Hepatocyte (in vitro differentiated cells): ENCODE measurements at regions not wholly inside any gene's neighbourhood (a gene's known extent, or its start where the extent isn't known, plus 50 kb on each side); places are given as distances from the start of the nearest gene placed in this dataset.
"Not testable (repeated sequence)": the region's sequence is repeated elsewhere in the genome, so short reads cannot be mapped to it uniquely, and the experiment has no call there.

ENCODE experiments used
- DNase-seq: peaks from one replicate; pipeline ENCODE4 v3.0.0-alpha.2; 2016; ENCODE audit warnings: low spot score
- H2AFZ ChIP-seq: fragments of 200-600 bp; sonication (generic); 2 replicates; pipeline ENCODE4 v1.6.0; 2016; ENCODE audit warnings: antibody characterized with exemption, mild to moderate bottlenecking
- H3K27ac ChIP-seq: fragments of 200-600 bp; sonication (generic); 2 replicates; pipeline ENCODE4 v1.5.1; 2016; ENCODE audit warnings: mild to moderate bottlenecking
- H3K27me3 ChIP-seq: fragments of 200-600 bp; sonication (generic); 2 replicates; pipeline ENCODE4 v1.6.1; 2016
- H3K36me3 ChIP-seq: fragments of 200-600 bp; sonication (generic); replicated peaks from 2 replicates; pipeline ENCODE4 v1.5.1; 2016; ENCODE audit warnings: low read depth; ENCODE audit not compliant: insufficient read depth
- H3K4me1 ChIP-seq: fragments of 200-600 bp; sonication (generic); 2 replicates; pipeline ENCODE4 v1.5.1; 2016; ENCODE audit warnings: mild to moderate bottlenecking, moderate library complexity; ENCODE audit not compliant: insufficient read depth
- H3K4me2 ChIP-seq: fragments of 200-600 bp; sonication (generic); 2 replicates; pipeline ENCODE4 v1.6.0; 2016
- H3K4me3 ChIP-seq: fragments of 200-600 bp; sonication (generic); 2 replicates; pipeline ENCODE4 v1.5.1; 2016; ENCODE audit warnings: mild to moderate bottlenecking
- H3K79me2 ChIP-seq: fragments of 200-600 bp; sonication (generic); 2 replicates; pipeline ENCODE4 v1.6.0; 2017; ENCODE audit warnings: mild to moderate bottlenecking
- H3K9me2 ChIP-seq: fragments of 200-600 bp; sonication (generic); replicated peaks from 2 replicates; pipeline ENCODE4 v1.6.0; 2017; ENCODE audit warnings: mild to moderate bottlenecking; ENCODE audit not compliant: insufficient read depth
- H3K9me3 ChIP-seq: fragments of 200-600 bp; sonication (generic); 2 replicates; pipeline ENCODE4 v1.5.1; 2016; ENCODE audit warnings: low read depth, mild to moderate bottlenecking
- H4K20me1 ChIP-seq: fragments of 200-600 bp; sonication (generic); 2 replicates; pipeline ENCODE4 v1.6.0; 2016; ENCODE audit warnings: mild to moderate bottlenecking; ENCODE audit not compliant: insufficient read depth, poor library complexity, severe bottlenecking
- EZH2 ChIP-seq: fragments of 200-600 bp; sonication (generic); IDR thresholded peaks from 2 replicates; pipeline ENCODE4 v1.6.1; 2016; ENCODE audit warnings: antibody characterized with exemption, mild to moderate bottlenecking, borderline replicate concordance
- EZH2phosphoT487 ChIP-seq: fragments of 200-600 bp; sonication (generic); IDR thresholded peaks from one replicate; pipeline ENCODE4 v1.6.1; 2018; ENCODE audit warnings: antibody characterized with exemption, mild to moderate bottlenecking, low read depth, moderate library complexity; ENCODE audit not compliant: unreplicated experiment, severe bottlenecking
- WGBS: methylation state at CpG from one replicate; pipeline ENCODE4 v1.1.6; 2016; ENCODE audit warnings: low lambda C conversion rate; ENCODE audit errors: missing lambda C conversion rate; 5-methylcytosine and 5-hydroxymethylcytosine counted together
- TF ChIP-seq, protein P1 (sequence below): fragments of 200-600 bp; sonication (generic); IDR thresholded peaks from 2 replicates; pipeline ENCODE4 v1.5.1; 2016; ENCODE audit warnings: antibody characterized with exemption, mild to moderate bottlenecking; ENCODE audit not compliant: poor library complexity

DNA sequence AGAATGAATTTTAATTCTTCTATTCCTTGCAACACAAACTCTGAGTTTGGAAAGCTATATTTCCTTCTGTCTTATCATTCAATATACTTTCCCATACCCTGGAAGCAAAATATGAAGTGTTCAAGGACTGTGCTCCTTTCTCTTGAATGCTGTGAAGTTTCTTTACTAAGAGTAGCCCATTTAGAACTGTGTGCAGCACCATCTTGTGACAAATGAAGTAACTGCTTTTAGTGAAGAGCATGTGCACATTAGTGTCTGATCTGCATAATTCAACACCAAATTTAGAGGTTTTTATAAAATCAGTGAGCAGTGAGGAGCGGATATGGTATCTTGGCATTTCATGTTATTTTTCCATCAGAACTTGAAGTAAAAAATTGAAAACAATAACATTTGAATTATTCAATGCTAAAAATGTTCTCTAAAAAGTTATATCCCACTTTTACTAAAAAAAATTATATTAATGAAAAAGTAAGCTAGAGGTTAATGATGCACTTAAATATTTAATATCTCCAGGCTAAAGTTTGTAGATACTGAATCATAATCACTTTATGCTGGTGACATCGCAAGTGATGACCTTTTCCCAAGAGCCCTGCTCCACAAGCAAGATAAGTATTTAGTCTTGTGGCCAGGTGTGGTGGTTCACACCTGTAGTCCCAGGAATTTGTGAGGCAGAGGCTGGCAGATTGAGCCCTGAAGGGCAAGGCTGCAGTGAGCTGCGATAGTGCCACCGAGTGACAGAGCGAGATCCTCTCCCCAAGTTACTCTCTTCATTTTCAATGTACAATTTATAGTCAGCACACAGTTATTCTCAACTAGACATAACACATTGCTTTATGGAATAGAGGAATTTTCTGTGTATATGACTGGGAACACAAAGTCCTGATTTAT is 108.8 kb upstream of the PCLO start:
- H2AFZ ChIP-seq = no peak overlapping the region
- DNase-seq = peak; percentile 42

DNA sequence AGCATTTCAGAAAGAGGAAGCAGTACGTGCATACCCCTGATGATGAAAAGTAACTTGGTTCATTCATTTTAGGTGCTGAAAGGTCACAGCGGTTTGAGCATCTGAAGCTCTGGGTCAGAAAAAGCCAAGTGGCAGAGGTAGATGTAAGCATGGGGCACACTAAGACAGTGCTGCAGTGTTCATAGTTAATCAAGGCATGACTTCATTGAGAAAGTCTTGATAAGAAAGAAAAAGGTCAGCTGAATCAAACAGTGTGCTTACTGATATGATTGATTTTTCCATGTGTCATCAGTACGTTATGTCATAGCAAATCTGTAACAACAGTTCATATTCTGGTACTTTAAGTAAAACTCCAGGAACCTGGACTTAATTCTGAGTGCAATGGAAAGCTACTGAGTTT is 107.7 kb upstream of the PCLO start:
- Histone ChIP-seq H3K4me2 (no peak overlapping the region), H3K27me3 (no peaks in the 10 kb centered on the region), H3K9me3 (no peaks in the 10 kb centered on the region), H3K4me3 (no peak overlapping the region), H3K27ac (no peak overlapping the region), H2AFZ (no peak overlapping the region), H4K20me1 (no peaks in the 10 kb centered on the region), H3K4me1 (peaks cover 8% of the 10 kb centered on the region), H3K36me3 (no peaks in the 10 kb centered on the region), H3K79me2 (no peaks in the 10 kb centered on the region), H3K9me2 (no peaks in the 10 kb centered on the region)
- DNase-seq = no peak
- TF ChIP-seq EZH2 = no peak
- WGBS = 62% methylated on average over 3 of the region's 3 CpGs

More for the DNA sequence above, 108.8 kb upstream of the PCLO start:
- H3K9me3 ChIP-seq = no peaks in the 10 kb centered on the region
- H3K36me3 ChIP-seq = no peaks in the 10 kb centered on the region
- no peak overlapping the region for H3K4me3 ChIP-seq
- no peaks in the 10 kb centered on the region for H3K9me2 ChIP-seq
- WGBS = 79% methylated on average over 5 of the region's 5 CpGs
- H3K27ac ChIP-seq = no peak overlapping the region
- H3K79me2 ChIP-seq = no peaks in the 10 kb centered on the region
- peaks cover 8% of the 10 kb centered on the region for H3K4me1 ChIP-seq
- no peak overlapping the region for H3K4me2 ChIP-seq
- H4K20me1 ChIP-seq = no peaks in the 10 kb centered on the region
- no peaks in the 10 kb centered on the region for H3K27me3 ChIP-seq
- TF ChIP-seq EZH2 (no peak), EZH2phosphoT487 (no peak)
- TF ChIP-seq, protein P1, sequence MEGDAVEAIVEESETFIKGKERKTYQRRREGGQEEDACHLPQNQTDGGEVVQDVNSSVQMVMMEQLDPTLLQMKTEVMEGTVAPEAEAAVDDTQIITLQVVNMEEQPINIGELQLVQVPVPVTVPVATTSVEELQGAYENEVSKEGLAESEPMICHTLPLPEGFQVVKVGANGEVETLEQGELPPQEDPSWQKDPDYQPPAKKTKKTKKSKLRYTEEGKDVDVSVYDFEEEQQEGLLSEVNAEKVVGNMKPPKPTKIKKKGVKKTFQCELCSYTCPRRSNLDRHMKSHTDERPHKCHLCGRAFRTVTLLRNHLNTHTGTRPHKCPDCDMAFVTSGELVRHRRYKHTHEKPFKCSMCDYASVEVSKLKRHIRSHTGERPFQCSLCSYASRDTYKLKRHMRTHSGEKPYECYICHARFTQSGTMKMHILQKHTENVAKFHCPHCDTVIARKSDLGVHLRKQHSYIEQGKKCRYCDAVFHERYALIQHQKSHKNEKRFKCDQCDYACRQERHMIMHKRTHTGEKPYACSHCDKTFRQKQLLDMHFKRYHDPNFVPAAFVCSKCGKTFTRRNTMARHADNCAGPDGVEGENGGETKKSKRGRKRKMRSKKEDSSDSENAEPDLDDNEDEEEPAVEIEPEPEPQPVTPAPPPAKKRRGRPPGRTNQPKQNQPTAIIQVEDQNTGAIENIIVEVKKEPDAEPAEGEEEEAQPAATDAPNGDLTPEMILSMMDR = peak; percentile 63

DNA sequence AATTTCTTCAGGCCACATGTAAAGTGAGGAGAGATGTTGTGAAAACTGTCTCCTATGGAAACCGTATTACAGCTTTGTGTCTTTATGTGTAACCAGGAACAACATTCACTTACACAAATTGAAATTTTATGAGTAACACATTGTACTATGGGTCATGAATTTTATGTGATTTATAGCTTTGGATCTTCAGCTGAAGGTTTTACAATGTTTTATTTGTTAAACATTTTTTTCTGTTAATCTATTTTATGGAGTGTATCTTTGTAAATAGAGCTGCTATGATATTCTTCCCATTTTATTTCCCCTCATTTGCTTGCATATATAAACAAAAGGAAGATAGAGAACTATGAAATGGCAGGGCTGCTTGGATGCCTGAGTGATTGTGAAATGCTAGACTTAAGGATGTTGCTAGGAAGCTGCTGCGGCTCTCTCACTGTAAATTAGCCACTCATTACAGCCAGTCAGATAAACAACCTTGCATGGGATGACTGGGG is 104.5 kb upstream of the PCLO start:
- peak; percentile 54 for DNase-seq
- TF ChIP-seq, protein P1 = no peak
- TF ChIP-seq EZH2 = no peak
- peak; percentile 93 for TF ChIP-seq EZH2phosphoT487
- Histone ChIP-seq H3K27me3 (no peaks in the 10 kb centered on the region), H3K4me2 (peak overlapping the region; percentile 33), H3K4me1 (peaks cover 8% of the 10 kb centered on the region), H2AFZ (no peak overlapping the region), H3K4me3 (no peak overlapping the region), H3K9me3 (no peaks in the 10 kb centered on the region), H3K9me2 (no peaks in the 10 kb centered on the region), H4K20me1 (no peaks in the 10 kb centered on the region), H3K79me2 (no peaks in the 10 kb centered on the region), H3K27ac (peak overlapping the region; percentile 31), H3K36me3 (no peaks in the 10 kb centered on the region)
- 20% methylated on average over 2 of the region's 2 CpGs for WGBS

DNA sequence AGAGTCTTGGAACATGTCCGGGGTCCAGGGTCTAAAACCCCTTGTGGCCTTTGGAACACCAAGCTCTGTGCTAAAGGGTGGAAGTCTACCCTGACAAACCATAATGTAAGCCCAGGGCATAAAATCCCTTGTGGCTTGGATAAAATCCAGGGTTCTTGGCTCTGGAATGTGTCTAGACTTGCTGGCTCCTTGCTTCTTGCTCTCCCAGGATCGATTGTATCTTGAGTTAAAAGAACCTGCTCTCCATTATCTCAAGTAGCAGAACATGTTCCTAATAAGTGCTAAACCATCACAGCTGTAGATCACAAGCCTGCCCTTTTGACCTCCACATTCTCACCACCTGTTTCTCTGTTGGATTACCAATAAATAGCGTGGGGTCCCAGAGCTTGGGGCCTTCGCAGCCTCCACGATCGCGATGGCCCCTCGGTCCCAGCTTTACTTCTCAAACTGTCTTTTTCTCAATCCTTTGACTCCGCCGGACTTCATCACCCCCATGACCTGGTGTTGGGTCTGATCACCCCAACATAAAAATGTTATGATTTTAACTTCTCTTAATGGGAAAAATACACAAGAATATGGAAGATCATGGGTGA is 100.9 kb upstream of the PCLO start:
- whole genome bisulfite sequencing = 72% methylated on average over 10 of the region's 10 CpGs
- not testable (repeated sequence) for H3K4me1 ChIP-seq, H2AFZ ChIP-seq, DNase-seq, H3K9me2 ChIP-seq, H3K9me3 ChIP-seq, H3K79me2 ChIP-seq, H3K4me2 ChIP-seq, H3K36me3 ChIP-seq, H4K20me1 ChIP-seq, H3K27ac ChIP-seq, H3K27me3 ChIP-seq, H3K4me3 ChIP-seq
